NCI-H2227 treated with DMSO at 0.1 percent for 48 hours (cell line): ENCODE measurements at regions not wholly inside any gene's neighbourhood (a gene's known extent, or its start where the extent isn't known, plus 50 kb on each side); places are given as distances from the start of the nearest gene placed in this dataset.
"Not testable (repeated sequence)": the region's sequence is repeated elsewhere in the genome, so short reads cannot be mapped to it uniquely, and the experiment has no call there.

ENCODE experiments used
- DNase-seq: peaks from one replicate; lab custom pipeline; 2025; lab: John Stamatoyannopoulos, UW

DNA sequence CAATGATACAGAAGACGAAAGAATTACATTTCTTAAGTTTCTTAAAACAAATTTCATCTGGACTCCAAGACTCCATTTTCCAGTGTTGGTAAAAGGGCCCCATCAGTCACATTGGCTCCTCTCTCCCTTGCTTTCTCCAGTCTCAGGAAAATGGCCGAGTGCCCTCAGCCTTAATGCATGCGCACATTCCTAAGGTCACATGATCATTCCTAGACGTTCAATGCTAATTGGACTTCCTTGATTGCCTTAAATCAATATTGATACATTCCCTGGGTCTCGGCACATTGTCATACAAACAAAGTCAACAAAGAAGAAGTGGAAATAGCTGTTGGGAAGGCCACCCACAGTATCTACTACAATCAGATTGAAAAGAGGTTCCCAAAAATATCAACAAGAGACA is 413.6 kb upstream of the GRAMD2B start:
- no peak for DNase-seq

DNA sequence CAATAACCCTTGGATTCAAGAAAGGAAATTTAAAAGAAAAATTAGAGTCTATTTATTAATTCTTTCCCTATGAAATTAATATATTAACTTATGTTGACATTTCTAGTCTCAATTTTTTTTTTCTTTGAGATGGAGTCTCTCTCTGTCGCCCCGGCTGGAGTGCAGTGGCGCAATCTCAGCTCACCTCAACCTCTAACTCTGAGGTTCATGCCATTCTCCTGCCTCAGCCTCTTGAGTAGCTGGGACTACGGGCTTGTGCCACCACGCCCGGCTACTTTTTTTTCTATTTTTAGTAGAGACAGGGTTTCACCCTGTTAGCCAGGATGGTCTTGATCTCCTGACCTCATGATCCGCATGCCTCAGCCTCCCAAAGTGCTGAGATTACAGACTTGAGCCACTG is 411.7 kb upstream of the GRAMD2B start:
- DNase-seq, result not testable (repeated sequence)

GRCh38 chr5:126014676-126015075 is 408.5 kb upstream of the GRAMD2B start:
- DNase-seq, result no peak

DNA sequence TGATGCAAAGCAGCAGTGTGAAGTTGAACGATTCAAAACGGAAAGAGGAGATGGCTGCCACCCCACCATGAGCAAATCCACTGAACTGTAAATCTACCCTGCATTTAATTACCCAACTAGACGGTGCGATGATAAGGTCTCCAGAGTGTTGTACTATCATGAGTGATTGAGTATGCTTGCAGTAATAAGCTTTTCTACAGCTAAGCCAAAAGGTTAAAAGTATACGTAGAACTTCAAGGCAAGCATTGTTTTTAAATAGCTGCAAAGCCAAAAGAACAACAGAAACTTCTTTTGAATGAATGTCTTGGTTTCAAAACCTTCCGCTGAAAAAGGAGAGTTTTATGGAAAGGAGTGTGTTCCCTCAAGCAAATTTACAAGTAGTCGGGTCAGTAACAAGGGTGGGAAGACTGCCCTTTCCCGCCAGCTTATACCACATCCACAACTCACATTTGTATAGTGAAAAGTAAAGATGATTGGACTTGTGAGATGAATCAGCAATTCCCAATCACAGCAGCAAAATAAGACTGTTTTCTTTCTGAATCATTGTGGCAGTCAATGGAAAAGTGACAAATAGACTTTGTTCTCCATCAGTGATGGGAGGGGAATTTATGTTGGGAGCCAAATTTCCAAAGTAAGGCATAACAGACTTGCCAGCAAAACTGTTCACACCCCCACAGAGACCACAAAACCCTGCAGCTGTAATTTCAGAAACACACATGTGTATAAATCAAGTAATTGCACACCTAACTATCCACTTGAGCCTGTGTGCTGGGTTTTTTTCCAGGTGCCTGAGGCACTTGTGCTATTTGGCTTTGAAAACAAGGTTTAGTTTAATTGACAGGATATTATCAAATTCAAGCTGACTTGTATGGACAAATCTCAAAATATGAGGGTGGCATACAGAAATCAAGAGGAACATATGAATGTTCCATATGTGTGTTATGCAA is 407.7 kb upstream of the GRAMD2B start:
- no peak for DNase-seq

- no peak for DNase-seq
Observed at GRCh38 chr5:126016256-126016655, 407.0 kb upstream of the GRAMD2B start.

DNA sequence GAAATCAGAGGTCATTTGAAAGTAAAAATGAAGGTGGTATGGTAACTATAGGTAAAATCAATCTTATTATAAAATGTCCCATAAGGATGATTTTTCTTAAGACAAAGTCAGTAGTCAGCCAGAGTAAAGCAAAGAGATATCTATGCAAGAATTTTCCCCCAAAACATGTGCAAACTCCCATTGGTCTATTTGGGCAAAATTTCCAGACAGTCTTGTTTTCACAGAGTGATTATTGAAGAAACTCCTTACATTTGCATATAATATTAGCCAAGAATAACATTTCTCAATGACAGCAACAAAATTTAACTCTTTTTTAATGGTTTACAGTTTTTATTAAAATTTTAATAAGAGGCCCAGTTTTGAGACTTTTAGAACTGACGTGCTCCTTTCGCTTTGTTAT is 406.1 kb upstream of the GRAMD2B start:
- no peak for DNase-seq

DNA sequence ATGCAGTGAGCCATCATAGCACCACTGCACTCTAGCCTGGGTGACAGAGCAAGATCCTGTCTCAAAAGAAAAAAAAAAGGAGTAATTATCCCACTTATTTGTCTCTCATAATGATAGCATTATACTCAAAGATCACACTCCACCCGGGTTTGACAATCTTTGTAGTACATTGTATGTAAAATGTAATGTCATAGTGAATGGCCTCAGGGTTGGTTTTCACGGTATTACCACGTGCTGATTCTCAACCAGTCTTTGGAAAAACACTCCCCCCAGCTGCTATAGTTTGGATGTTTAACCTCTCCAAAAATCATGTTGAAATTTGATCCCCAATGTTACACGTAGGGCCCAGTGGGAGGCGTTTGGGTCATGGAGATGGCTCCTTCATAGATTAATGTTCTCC is 402.4 kb upstream of the GRAMD2B start:
- DNase-seq, result no peak

DNA sequence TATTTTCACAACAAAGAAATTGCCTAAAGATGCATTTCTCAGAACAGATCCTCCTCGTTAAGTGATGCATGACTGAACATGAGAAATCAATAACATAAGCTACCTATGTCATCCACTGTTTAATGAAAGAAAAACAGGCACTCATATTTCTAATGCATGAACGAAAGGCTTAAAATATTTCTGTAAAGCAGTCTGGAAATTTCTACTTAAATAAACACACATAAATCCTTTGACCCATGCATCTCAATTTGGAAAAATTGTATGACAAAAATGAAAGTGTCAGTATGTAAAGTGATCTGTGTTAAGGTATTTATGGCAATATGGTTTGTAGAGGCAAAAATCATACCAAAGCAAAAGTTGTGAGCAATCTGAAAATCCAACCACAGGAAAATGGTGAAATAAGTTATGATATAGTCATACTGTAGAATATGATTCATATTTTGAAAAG is 399.2 kb upstream of the GRAMD2B start:
- no peak for DNase-seq

DNA sequence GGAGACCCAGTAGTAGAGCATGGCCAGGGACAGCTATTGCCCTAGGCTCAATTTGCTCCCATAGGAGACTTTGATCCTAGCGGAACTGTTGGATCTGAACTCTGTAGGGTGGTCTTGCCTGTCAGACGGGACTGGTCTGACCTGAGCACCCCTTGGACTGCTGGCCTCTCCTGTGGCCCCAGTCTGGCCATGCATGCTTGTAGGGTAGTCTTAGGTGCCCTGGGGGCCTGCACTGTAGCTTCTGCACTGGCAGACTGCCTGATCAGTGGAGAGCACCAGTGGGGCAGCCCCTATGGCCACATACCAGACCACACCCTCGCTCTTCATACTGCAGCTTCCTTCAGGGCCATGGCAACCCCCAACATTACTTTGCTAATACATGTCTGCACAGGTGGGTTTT is 396.1 kb upstream of the GRAMD2B start:
- DNase-seq, result no peak

DNA sequence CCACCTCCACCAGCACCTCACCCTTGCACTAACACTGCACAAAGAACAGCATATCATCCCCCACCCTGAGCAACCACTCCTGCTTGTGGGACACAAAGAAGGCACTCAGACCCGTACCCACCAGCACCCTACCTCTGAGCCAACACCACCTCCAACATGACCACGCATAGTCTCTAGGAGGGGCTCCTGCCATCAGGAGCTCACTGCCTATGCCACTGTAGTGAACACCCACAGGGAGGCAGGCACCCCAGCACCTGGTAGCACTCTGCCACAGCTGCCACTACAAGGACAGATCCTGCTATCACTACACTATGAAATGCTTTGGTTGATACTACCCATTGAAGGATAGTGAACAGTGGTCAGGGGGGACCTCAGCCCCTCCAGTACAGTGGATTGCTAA is 395.6 kb upstream of the GRAMD2B start:
- no peak for DNase-seq

GRCh38 chr5:126028336-126028735 is 394.9 kb upstream of the GRAMD2B start:
- no peak for DNase-seq

DNA sequence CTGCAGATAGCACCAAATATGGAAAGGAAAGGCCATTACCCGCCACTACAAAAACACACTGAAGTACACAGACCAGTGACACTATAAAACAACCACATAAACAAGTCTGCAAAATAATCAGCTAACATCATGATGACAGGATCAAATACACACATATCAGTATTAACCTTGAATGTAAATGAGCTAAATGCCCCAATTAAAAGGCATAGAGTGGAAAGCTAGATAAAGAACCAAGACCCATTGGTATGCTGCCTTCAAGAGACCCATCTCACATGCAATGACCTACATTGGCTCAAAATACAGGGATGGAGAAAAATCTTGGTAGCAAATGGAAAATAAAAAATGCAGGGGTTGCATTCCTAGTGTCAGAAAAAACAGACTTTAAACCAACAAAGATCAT is 393.9 kb upstream of the GRAMD2B start:
- DNase-seq, result not testable (repeated sequence)

DNA sequence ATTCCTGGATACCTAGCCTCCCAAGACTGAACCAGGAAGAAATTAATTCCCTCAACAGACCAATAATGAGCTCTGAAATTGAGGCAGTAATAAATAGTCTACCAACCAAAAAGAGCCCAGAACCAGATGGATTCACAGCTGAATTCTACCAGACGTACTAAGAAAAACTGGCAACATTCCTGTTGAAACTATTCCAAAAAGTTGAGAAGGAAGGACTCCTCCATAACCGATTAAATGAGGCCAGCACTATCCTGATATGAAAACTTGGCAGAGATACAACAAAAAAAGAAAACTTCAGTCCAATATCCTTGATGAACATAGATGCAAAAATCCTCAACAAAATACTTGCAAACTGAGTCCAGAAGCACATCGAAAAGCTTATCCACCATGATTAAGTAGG is 392.5 kb upstream of the GRAMD2B start:
- no peak for DNase-seq

- DNase-seq, result no peak
Observed at GRCh38 chr5:126031989-126032716, 391.1 kb upstream of the GRAMD2B start.

GRCh38 chr5:126043688-126044087 is 379.5 kb upstream of the GRAMD2B start:
- DNase-seq, result no peak

DNA sequence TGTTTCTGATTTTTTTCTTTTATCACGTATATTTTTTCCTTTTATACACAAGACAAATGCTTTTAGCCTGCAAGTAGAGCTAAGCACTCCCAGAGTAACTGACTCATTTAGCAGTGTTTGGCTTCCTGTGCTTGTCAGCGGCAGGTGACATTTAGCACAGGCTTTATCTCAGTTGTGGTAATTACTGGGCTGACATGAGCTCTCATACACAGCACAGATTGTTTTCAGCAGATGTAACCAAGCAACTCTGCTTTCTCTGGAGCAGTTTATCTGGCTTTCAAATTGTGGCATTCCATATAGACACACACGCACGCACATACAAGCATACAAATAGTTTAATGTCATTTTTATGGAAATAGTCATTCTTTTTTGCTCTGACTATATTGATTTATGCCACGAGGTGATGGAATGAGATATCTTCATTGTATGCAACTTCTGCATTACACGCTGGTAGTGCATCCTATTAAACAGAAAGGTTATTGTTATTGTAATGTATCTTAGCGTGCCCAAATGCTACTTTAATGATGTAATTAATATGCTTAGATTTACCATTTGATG is 379.0 kb upstream of the GRAMD2B start:
- DNase-seq, result peak; percentile 67

- DNase-seq, result no peak
Observed at GRCh38 chr5:126044931-126045565, 378.2 kb upstream of the GRAMD2B start.

DNA sequence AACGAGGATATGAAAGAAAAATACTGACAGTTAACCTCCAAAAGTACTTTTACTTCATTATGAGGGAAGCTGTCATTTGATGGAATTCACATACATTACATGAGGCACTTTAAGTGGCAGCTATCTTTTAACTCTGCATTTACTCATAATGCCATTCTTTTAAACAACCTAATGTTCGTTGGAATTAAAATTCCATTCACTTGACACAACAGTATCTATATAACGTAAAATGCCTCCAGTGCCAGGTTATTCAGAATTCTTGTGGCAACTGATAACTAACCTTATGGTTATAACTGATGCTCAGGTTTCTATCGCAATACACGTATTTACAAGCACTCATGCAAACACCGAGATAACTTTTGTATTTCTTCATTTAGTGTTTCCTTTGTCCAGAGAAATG is 376.9 kb upstream of the GRAMD2B start:
- no peak for DNase-seq

DNA sequence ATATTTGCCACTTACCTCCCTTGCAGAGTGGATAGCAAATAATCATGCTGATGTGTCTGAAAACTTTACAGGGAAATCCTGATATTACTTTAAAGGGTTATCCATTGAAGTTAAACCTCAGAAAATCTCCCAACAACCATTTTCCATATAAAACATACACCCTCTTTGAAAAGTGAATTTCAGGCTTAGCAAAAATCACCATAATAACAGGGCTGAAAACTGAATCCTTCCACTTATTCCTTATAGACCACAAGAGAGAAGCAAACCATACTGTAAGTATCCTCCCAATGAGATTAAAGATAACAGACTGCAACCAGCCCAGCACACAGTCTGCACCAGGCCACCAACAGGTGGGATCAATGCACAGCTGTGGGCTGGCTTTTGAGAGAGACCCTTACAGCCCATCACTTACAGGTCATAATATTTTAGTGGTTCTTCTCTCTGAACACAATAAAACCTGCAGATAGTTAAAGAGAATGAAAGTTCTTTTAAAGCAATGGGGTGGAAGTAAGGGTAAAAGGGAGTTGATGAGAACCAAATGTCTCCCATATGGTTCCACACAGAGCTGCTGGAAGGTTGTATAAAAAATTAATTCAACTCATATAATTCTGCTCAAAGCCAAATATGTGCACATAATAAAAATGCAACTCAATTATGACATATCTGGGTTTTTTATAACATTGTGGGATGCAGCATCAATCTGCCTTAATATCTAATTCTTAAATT is 376.2 kb upstream of the GRAMD2B start:
- DNase-seq, result no peak

- no peak for DNase-seq
Observed at GRCh38 chr5:126052120-126052519, 371.1 kb upstream of the GRAMD2B start.

- DNase-seq, result no peak
Observed at GRCh38 chr5:126052791-126053190, 370.4 kb upstream of the GRAMD2B start.

DNA sequence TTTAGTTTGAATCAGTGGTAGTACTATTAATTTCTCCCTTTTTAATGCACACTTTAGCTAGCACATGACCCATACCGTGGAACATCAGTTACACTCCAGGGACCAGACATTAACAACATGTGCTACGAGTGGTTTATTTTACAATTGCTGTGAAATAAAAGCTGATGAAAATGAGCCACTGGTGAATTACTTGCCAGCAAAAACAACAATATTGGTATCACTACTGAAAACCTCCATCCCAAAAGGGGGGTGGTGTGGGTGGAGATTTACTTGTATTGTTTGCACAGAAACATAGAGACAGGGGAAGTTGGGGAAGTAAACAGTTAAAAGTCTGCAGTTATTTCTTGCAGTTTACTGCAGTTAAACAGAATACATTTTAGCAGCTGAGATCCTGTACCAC is 369.6 kb upstream of the GRAMD2B start:
- no peak for DNase-seq
